GM21447 (cell line): ENCODE measurements at regions not wholly inside any gene's neighbourhood (a gene's known extent, or its start where the extent isn't known, plus 50 kb on each side); places are given as distances from the start of the nearest gene placed in this dataset.

ENCODE experiments used
- ATAC-seq: cut with Tn5 transposase; IDR thresholded peaks from one replicate; pipeline ENCODE4 v1.9.1; 2021; ENCODE audit not compliant: unreplicated experiment

- no peak for ATAC-seq
Measured at GRCh38 chr10:128418819-128419218, 292.6 kb upstream of the MKI67 start.

GRCh38 chr10:128419466-128420019, 293.3 kb upstream of the MKI67 start:
- no peak for ATAC-seq

GRCh38 chr10:128420623-128421022, 294.4 kb upstream of the MKI67 start:
- no peak for ATAC-seq

DNA sequence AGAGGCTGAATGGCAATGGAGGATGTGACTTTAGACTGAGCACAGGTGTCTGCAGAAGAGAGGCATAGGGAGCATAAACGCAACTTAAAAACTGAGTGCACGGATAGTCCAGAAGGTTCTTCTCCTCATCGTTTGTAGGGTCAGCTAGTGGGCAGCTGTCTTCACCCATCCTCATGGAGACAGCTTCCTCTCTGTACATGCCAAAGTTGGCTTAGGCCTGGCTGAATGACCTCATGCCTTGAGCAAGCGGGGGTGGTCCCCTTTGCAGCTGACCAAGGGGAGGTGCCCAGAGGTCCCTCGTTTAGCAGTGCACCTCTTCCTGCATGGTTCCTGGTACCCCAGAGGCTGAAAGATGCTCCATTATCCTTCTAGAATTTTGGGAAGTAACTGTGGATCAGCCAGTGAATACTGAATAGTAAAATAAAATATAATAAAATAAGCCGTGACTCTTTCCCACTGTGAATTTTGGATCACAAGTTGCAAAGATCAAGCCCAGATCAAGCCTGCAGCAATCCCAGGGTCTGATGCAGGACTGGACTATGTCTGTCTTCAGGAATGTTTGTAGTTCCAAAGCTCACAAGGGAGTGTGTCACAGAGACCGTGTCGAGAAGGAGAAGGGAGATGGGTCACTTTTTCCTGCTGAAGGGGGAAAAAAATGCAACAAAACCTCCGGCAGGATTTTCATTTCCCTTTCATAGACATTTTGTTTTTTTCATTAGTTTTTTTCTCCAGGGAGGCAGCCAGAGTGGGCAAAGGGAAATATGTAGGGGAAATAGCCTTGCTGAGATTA, 295.3 kb upstream of the MKI67 start:
- ATAC-seq: no peak

- no peak for ATAC-seq
Measured at GRCh38 chr10:128422190-128422589, 296.0 kb upstream of the MKI67 start.

DNA sequence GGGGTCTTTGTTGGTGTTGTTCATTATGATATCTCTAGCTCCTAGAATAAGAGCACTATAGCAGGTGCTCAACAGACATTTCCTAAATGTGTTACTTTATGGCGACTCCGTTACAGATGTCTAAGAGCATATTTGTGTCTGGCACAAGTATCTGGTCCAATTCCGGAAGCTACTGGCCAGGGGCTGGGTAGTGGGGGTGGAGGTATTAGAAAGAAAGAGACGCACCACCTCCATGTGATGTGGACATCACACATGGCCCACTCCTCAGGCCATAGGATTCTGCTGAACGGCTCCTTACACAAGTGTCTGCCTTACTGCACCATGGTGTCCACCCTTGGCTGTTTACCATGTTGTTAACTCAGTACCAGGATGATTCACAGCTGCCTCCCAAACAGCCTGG, 296.8 kb upstream of the MKI67 start:
- ATAC-seq: no peak

DNA sequence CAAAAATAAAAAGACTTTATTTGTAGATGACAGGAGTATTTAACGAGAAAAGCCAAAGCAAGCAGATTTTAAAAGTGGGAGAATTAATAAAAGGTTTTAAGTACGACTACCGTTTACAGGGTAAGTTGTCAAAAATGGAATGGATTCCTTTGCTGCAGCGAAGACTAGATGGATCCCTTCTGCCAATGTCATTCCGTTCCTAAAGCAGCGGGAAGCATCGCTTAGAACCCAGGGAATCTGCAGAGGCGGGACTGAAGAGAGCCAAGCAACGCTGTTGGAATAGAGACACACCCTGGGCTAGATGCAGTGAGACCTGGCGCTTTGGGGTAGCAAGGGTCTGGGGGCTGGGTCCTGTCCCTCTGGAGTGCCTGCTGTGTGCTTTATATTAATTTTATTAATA, 303.1 kb upstream of the MKI67 start:
- no peak for ATAC-seq

GRCh38 chr10:128429835-128430513, 303.8 kb upstream of the MKI67 start:
- ATAC-seq: no peak

- no peak for ATAC-seq
Measured at GRCh38 chr10:128431083-128431482, 304.9 kb upstream of the MKI67 start.

DNA sequence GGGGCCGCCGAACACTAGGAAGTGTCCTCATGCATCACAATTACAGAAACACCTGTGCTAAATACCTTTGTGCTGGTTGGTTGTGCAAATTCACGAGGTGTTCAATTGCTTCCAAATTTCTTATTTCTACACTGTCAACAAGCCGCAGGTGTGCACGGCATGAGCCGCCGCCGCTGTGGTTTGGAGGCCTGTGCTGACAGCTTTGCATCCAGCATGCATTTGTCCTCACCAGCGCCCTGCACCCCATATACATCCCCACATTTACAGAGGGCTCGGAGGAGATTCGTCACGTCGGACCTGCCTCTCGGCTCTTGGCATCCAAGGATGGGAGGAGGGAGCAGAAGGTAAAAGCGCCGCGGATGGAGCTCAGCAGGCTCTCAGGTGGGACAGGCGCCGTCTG, 305.3 kb upstream of the MKI67 start:
- ATAC-seq: no peak

DNA sequence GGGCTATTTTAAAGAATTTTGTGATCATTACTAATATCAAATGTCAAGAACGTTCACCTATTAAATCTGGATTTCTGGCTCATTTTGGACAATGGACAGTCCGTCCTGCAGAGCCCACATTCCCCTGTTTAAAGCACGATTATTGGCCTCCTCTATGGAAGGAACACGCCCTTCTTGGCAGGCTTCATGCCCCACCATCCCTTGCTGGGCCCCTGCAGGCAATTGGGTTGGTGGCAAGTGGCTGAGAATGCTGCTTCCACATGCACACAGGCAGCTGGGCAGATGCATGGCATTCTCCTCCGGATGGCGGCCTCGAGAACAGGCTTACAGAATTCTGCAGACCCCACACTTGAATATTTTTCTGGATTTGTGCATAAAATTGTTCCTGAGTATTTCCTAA, 305.8 kb upstream of the MKI67 start:
- ATAC-seq: no peak

GRCh38 chr10:128432423-128432822, 306.2 kb upstream of the MKI67 start:
- no peak for ATAC-seq

GRCh38 chr10:128435811-128436210, 309.6 kb upstream of the MKI67 start:
- no peak for ATAC-seq

GRCh38 chr10:128437786-128438345, 311.6 kb upstream of the MKI67 start:
- no peak for ATAC-seq

DNA sequence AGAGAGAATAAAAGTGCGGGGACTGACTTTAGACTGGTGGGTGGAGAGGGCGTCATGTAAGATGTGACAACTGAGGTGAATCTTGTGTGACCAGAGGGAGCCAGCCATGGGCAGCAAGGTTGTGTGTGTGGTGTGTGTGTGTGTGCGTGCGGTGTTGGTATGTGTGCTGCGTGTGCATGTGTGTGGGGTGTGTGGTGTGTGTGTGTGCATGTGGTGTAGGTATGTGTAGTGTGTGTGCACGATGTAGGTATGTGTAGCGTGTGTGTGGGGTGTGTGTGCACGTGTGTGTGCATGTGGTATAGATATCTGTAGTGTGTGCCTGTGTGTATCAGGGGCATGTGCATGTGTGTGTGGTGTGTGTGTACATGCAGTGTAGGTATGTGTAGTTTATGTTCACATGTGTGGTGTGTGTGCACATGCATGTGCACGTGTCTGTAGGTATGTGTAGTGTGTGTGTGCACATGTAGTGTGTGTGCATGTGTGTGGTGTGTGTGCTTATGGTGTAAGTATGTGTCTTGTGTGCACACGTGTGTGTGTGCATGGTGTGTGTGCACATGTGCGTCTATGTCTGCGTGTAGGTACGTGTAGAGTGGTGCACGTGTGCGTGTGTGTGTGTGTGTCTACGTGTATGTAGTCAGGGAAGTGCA, 312.3 kb upstream of the MKI67 start:
- no peak for ATAC-seq

- ATAC-seq: no peak
Measured at GRCh38 chr10:128440513-128441160, 314.4 kb upstream of the MKI67 start.

GRCh38 chr10:128443925-128444518, 317.8 kb upstream of the MKI67 start:
- ATAC-seq: no peak

DNA sequence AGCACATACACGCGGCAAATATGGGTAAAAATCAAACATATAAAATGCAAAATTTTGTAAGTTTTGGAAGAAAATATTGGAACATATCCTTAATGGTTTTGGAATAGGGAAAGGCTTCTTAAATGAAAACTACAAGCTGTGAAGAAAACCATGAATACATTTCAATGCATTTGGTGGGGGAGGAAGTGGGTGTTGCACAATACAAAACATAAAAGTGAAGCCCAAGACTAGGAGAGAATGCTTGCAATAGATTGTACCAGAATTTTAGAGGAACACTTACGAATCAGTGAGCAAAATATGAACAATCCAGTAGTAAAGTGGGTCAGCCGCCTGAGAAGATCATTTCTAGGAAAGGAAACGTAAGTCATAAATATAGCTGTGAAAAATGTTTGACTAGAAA, 322.6 kb upstream of the MKI67 start:
- no peak for ATAC-seq

- ATAC-seq: no peak
Measured at GRCh38 chr10:128451879-128452278, 325.7 kb upstream of the MKI67 start.

DNA sequence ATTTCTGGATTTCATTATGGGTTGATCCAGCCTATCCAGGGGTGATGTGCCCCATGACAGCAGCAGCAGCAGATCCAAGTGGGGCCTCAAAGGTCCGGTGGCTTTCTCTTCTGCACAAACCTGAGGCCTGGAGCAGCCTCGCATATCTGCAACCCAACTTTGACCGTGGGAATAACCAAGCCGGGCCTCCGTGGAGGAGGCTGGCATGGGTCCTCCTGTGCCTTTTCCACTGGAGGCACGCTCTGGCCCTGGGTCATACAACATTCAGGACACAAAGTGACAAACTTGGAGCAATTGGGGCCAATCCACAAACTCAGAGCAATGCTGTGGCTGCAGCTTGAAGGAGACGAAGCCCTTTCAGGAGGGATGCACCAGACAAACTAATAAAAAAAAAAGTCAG, 330.0 kb upstream of the MKI67 start:
- no peak for ATAC-seq

GRCh38 chr10:128457136-128457535, 330.9 kb upstream of the MKI67 start:
- no peak for ATAC-seq
